ENCODE measurements at regions not wholly inside any gene's neighbourhood (a gene's known extent, or its start where the extent isn't known, plus 50 kb on each side); places are given as distances from the start of the nearest gene placed in this dataset.

DNA sequence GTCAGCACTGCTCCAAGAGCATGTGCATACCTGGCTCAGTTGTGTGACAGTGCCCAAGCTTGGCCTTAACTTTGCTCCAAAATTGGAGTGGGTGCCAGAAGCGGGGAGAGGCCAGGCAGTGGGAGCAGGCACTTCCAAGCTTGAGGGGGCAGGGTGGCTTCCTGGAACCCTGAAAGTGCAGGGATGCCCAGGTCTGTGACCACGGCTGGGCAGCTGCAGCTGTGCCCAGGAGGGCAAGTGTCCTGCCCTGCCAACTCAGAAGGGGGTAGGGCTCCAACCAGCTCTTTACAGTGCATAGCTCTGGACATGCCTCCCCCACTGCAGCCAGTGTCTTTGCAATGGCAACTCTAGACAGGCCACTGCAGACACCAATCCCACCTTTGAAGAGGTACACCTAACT is 478.6 kb downstream of the OTOL1 start:
- no peaks in the 10 kb centered on the region for H3K79me2 ChIP-seq (ENCODE audit: insufficient read depth, low read length)
- no peak for DNase-seq (ENCODE audit: low read depth, low spot score)
- POLR2A ChIA-PET, result no interaction called here
- H3K9me2 ChIP-seq (ENCODE audit: insufficient read depth), result no peaks in the 10 kb centered on the region
- H3K4me3 ChIP-seq (replicated peaks in 1 of 2; ENCODE audit: low read depth in 1 of 2, low read length in 2 of 2), result no peak overlapping the region
- H3K9ac ChIP-seq (ENCODE audit: low read length), result no peak overlapping the region
- no peak for TF ChIP-seq CBX3 (IDR thresholded peaks at IDR 0.05; ENCODE audit: low read depth)
- no peak for TF ChIP-seq FOSL1 (IDR thresholded peaks at IDR 0.05; ENCODE audit: low read depth)
- TF ChIP-seq RAD21 (IDR thresholded peaks at IDR 0.05; ENCODE audit: low read depth), result no peak
- TF ChIP-seq EGR1 (IDR thresholded peaks at IDR 0.05; ENCODE audit: low read depth), result no peak
- TF ChIP-seq, protein P1, sequence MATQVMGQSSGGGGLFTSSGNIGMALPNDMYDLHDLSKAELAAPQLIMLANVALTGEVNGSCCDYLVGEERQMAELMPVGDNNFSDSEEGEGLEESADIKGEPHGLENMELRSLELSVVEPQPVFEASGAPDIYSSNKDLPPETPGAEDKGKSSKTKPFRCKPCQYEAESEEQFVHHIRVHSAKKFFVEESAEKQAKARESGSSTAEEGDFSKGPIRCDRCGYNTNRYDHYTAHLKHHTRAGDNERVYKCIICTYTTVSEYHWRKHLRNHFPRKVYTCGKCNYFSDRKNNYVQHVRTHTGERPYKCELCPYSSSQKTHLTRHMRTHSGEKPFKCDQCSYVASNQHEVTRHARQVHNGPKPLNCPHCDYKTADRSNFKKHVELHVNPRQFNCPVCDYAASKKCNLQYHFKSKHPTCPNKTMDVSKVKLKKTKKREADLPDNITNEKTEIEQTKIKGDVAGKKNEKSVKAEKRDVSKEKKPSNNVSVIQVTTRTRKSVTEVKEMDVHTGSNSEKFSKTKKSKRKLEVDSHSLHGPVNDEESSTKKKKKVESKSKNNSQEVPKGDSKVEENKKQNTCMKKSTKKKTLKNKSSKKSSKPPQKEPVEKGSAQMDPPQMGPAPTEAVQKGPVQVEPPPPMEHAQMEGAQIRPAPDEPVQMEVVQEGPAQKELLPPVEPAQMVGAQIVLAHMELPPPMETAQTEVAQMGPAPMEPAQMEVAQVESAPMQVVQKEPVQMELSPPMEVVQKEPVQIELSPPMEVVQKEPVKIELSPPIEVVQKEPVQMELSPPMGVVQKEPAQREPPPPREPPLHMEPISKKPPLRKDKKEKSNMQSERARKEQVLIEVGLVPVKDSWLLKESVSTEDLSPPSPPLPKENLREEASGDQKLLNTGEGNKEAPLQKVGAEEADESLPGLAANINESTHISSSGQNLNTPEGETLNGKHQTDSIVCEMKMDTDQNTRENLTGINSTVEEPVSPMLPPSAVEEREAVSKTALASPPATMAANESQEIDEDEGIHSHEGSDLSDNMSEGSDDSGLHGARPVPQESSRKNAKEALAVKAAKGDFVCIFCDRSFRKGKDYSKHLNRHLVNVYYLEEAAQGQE (IDR thresholded peaks at IDR 0.05; ENCODE audit: low read depth), result no peak
- TF ChIP-seq, protein P2, sequence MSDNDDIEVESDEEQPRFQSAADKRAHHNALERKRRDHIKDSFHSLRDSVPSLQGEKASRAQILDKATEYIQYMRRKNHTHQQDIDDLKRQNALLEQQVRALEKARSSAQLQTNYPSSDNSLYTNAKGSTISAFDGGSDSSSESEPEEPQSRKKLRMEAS (IDR thresholded peaks at IDR 0.05), result no peak
- no peak for TF ChIP-seq TCF7L2 (IDR thresholded peaks at IDR 0.05; ENCODE audit: borderline replicate concordance, extremely low read depth, insufficient read depth, insufficient read length)
- TF ChIP-seq, protein P3, sequence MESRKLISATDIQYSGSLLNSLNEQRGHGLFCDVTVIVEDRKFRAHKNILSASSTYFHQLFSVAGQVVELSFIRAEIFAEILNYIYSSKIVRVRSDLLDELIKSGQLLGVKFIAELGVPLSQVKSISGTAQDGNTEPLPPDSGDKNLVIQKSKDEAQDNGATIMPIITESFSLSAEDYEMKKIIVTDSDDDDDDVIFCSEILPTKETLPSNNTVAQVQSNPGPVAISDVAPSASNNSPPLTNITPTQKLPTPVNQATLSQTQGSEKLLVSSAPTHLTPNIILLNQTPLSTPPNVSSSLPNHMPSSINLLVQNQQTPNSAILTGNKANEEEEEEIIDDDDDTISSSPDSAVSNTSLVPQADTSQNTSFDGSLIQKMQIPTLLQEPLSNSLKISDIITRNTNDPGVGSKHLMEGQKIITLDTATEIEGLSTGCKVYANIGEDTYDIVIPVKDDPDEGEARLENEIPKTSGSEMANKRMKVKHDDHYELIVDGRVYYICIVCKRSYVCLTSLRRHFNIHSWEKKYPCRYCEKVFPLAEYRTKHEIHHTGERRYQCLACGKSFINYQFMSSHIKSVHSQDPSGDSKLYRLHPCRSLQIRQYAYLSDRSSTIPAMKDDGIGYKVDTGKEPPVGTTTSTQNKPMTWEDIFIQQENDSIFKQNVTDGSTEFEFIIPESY (IDR thresholded peaks at IDR 0.05; ENCODE audit: extremely low read depth, insufficient replicate concordance, low read length), result no peak
- TF ChIP-seq, protein P4, sequence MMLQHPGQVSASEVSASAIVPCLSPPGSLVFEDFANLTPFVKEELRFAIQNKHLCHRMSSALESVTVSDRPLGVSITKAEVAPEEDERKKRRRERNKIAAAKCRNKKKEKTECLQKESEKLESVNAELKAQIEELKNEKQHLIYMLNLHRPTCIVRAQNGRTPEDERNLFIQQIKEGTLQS (IDR thresholded peaks at IDR 0.05), result no peak
- TF ChIP-seq SRF (IDR thresholded peaks at IDR 0.05; ENCODE audit: low read depth), result no peak
- no peak for TF ChIP-seq ZFX (IDR thresholded peaks at IDR 0.05)
- TF ChIP-seq SIN3A (IDR thresholded peaks at IDR 0.05; ENCODE audit: low read depth), result no peak
- TF ChIP-seq EZH2phosphoT487 (IDR thresholded peaks at IDR 0.05; ENCODE audit: borderline replicate concordance), result no peak
- CTCF ChIA-PET, result no interaction called here
- no peaks in the 10 kb centered on the region for H3K4me1 ChIP-seq (ENCODE audit: control insufficient read depth in 1 of 2, insufficient read depth in 2 of 2, low read length in 2 of 2)
- H3K4me2 ChIP-seq (ENCODE audit: low read length), result no peak overlapping the region
- H2AFZ ChIP-seq (ENCODE audit: low read depth, low read length, poor library complexity, severe bottlenecking), result no peak overlapping the region
- intact Hi-C loops (cut with micrococcal nuclease), result no loop called here
- BruUV-seq (replicated peaks), result no TSS peak
- no peak overlapping the region for H3K27ac ChIP-seq (ENCODE audit: low read depth, low read length)
- ATAC-seq, result no peak
- RAD21 ChIA-PET (ENCODE audit: low non-redundant PET in 1 of 2, low total read pairs in 2 of 2, uncharacterized antibody in 2 of 2, unreplicated experiment in 2 of 2), result no interaction called here
- no peaks in the 10 kb centered on the region for H4K20me1 ChIP-seq (ENCODE audit: insufficient read depth)
- H3K27me3 ChIP-seq (ENCODE audit: insufficient read depth, low read length), result no peaks in the 10 kb centered on the region
- no peaks in the 10 kb centered on the region for H3K9me3 ChIP-seq (ENCODE audit: control insufficient read depth in 1 of 2, insufficient read depth in 1 of 2, low read depth in 1 of 2, low read length in 2 of 2)
- no peaks in the 10 kb centered on the region for H3K36me3 ChIP-seq (ENCODE audit: control insufficient read depth in 1 of 2, insufficient read depth in 2 of 2, low read length in 2 of 2)

All from HCT116 (cell line).